Gastrocnemius medialis (tissue), 4 donors: ENCODE measurements at regions not wholly inside any gene's neighbourhood (a gene's known extent, or its start where the extent isn't known, plus 50 kb on each side); places are given as distances from the start of the nearest gene placed in this dataset.

Source experiments
- ATAC-seq, 2 donors: fragments of 150-250 bp; one replicate each; pipeline ENCODE4 v1.9.1; 2016
- DNase-seq, 2 donors: peaks; one replicate each; pipeline ENCODE4 v3.0.0-alpha.2; 2019
- H3K27ac ChIP-seq, 4 donors: fragments of 200-600 bp; sonication (generic); 1 replicate in 1 of 4; 2 replicates in 3 of 4; pipeline ENCODE4 v1.5.1; 2016 to 2018; ENCODE audit warnings: mild to moderate bottlenecking in 2 of 4, moderate library complexity in 1 of 4
- H3K27me3 ChIP-seq, 3 donors: fragments of 200-600 bp; sonication (generic) in 2 of 3; 1 replicate in 1 of 3; 2 replicates in 2 of 3; pipeline versions ENCODE4 v1.5.1 to v1.6.0; 2016 to 2019; ENCODE audit warnings: mild to moderate bottlenecking in 1 of 3, moderate library complexity in 1 of 3
- H3K36me3 ChIP-seq, 2 donors: fragments of 200-600 bp; sonication (generic) in 1 of 2; one replicate each; pipeline ENCODE4 v1.5.1; 2017 to 2018
- H3K4me1 ChIP-seq, 2 donors: fragments of 200-600 bp; sonication (generic) in 1 of 2; one replicate each; pipeline ENCODE4 v1.5.1; 2016 to 2017; ENCODE audit warnings: mild to moderate bottlenecking in 2 of 2
- H3K4me3 ChIP-seq, 4 donors: fragments of 200-600 bp; sonication (generic) in 3 of 4; 1 replicate in 1 of 4; 2 replicates in 3 of 4; pipeline ENCODE4 v1.5.1; 2016 to 2019; ENCODE audit warnings: mild to moderate bottlenecking in 2 of 4
- H3K9me3 ChIP-seq, 3 donors: fragments of 200-600 bp; sonication (generic) in 2 of 3; 1 replicate in 1 of 3; 2 replicates in 2 of 3; pipeline ENCODE4 v1.5.1; 2016 to 2019
- CTCF ChIP-seq, 5 experiments: fragments of 450-650 bp in 3 of 5; fragments of 200-600 bp in 2 of 5; sonication (generic) in 2 of 5; IDR thresholded peaks in 4 of 5; conservative IDR thresholded peaks in 1 of 5; 1 replicate in 4 of 5; 2 replicates in 1 of 5; pipeline ENCODE4 v1.5.1; 2016 to 2019; ENCODE audit warnings: antibody characterized with exemption in 5 of 5, mild to moderate bottlenecking in 3 of 5, moderate library complexity in 3 of 5
- POLR2A ChIP-seq, 2 donors: fragments of 450-650 bp; IDR thresholded peaks; one replicate each; pipeline ENCODE4 v1.6.1; 2017; ENCODE audit warnings: antibody characterized with exemption in 2 of 2, mild to moderate bottlenecking in 2 of 2, moderate library complexity in 2 of 2
- in situ Hi-C, 4 donors: fragments of 200-750 bp; cut with MboI; loops; one replicate each; pipeline versions ENCODE4 v1.15.0 to v1.8.0; 2017; ENCODE audit warnings: low sequenced_read_pairs in 4 of 4
- intact Hi-C: fragments of 100-400 bp; cut with DNase I; formaldehyde crosslinking; loops from one replicate; pipeline ENCODE4 v1.15.1; 2023; ENCODE audit warnings: low total_unique reads

- DNase-seq = no peak
- in situ Hi-C loops = no loop called here
Observed at GRCh38 chr22:22738959-22739585, 94.7 kb downstream of the GGTLC2 start.

GRCh38 chr22:22740560-22741276, 96.3 kb downstream of the GGTLC2 start:
- no peak overlapping the region for H3K27ac ChIP-seq
- H3K9me3 ChIP-seq = no peaks in the 10 kb centered on the region
- H3K27me3 ChIP-seq = peaks cover 0 to 7% (median 6%) of the 10 kb centered on the region in 3 donors
- intact Hi-C loops = no loop called here
- DNase-seq = no peak
- no peaks in the 10 kb centered on the region for H3K4me1 ChIP-seq
- TF ChIP-seq CTCF (IDR thresholded peaks at IDR 0.05 in 4 of 5, conservative IDR thresholded peaks at IDR 0.05 in 1 of 5) (no peak), POLR2A (IDR thresholded peaks at IDR 0.05) (no peak)
- no peaks in the 10 kb centered on the region for H3K36me3 ChIP-seq
- H3K4me3 ChIP-seq = no peak overlapping the region
- in situ Hi-C loops = no loop called here
- no peak for ATAC-seq

More at GRCh38 chr22:22738959-22739585, 94.7 kb downstream of the GGTLC2 start:
- Histone ChIP-seq H3K4me1 (no peaks in the 10 kb centered on the region), H3K9me3 (no peaks in the 10 kb centered on the region), H3K27me3 (peaks cover 0 to 7% (median 6%) of the 10 kb centered on the region in 3 donors), H3K36me3 (no peaks in the 10 kb centered on the region), H3K4me3 (no peak overlapping the region), H3K27ac (no peak overlapping the region)
- intact Hi-C loops = no loop called here
- TF ChIP-seq CTCF (IDR thresholded peaks at IDR 0.05 in 4 of 5, conservative IDR thresholded peaks at IDR 0.05 in 1 of 5) = no peak
- TF ChIP-seq POLR2A (IDR thresholded peaks at IDR 0.05) = no peak
- no peak for ATAC-seq

GRCh38 chr22:22741843-22742242, 97.4 kb downstream of the GGTLC2 start:
- in situ Hi-C loops (no loop called here), intact Hi-C loops (no loop called here)
- no peak overlapping the region for H3K27ac ChIP-seq
- ATAC-seq = no peak
- H3K4me3 ChIP-seq = no peak overlapping the region
- no peak for DNase-seq
- TF ChIP-seq POLR2A (IDR thresholded peaks at IDR 0.05) = no peak
- no peak for TF ChIP-seq CTCF (IDR thresholded peaks at IDR 0.05 in 4 of 5, conservative IDR thresholded peaks at IDR 0.05 in 1 of 5)
- no peaks in the 10 kb centered on the region for H3K9me3 ChIP-seq
- H3K27me3 ChIP-seq = peaks cover 0 to 7% (median 6%) of the 10 kb centered on the region in 3 donors
- no peaks in the 10 kb centered on the region for H3K36me3 ChIP-seq
- H3K4me1 ChIP-seq = no peaks in the 10 kb centered on the region

GRCh38 chr22:22742641-22743040, 98.2 kb downstream of the GGTLC2 start:
- Histone ChIP-seq H3K27me3 (peaks cover 0 to 7% (median 6%) of the 10 kb centered on the region in 3 donors), H3K4me3 (no peak overlapping the region), H3K4me1 (no peaks in the 10 kb centered on the region), H3K9me3 (no peaks in the 10 kb centered on the region), H3K27ac (no peak overlapping the region), H3K36me3 (no peaks in the 10 kb centered on the region)
- ATAC-seq = no peak
- TF ChIP-seq POLR2A (IDR thresholded peaks at IDR 0.05) = no peak
- TF ChIP-seq CTCF (IDR thresholded peaks at IDR 0.05 in 4 of 5, conservative IDR thresholded peaks at IDR 0.05 in 1 of 5) = no peak
- intact Hi-C loops (no loop called here), in situ Hi-C loops (no loop called here)
- no peak for DNase-seq
